T-helper 2 cell treated with Interferon-gamma antibody and Interleukin-4, amounts not matched to agents 5 μg/mL and 100 μg/mL, for 36 hours (primary cell): ENCODE measurements at regions not wholly inside any gene's neighbourhood (a gene's known extent, or its start where the extent isn't known, plus 50 kb on each side); places are given as distances from the start of the nearest gene placed in this dataset.

Experiments
- DNase-seq: peaks from one replicate; pipeline ENCODE4 v3.0.0; 2021; ENCODE audit warnings: low spot score
- H3K27ac Mint-ChIP-seq: one replicate; pipeline ENCODE4 v1.8.0; 2021; ENCODE audit warnings: mild to moderate bottlenecking, mixed read lengths
- H3K27me3 Mint-ChIP-seq: one replicate; pipeline ENCODE4 v1.8.0; 2021; ENCODE audit warnings: low read depth, mixed read lengths
- H3K36me3 Mint-ChIP-seq: one replicate; pipeline ENCODE4 v1.8.0; 2021; ENCODE audit warnings: low read depth, mixed read lengths
- H3K4me1 Mint-ChIP-seq: one replicate; pipeline ENCODE4 v1.8.0; 2021; ENCODE audit warnings: low read depth, mixed read lengths
- H3K4me3 Mint-ChIP-seq: one replicate; pipeline ENCODE4 v1.8.0; 2022; ENCODE audit warnings: mild to moderate bottlenecking, moderate library complexity, mixed read lengths
- H3K9me3 Mint-ChIP-seq: one replicate; pipeline ENCODE4 v1.8.0; 2021; ENCODE audit warnings: mixed read lengths

DNA sequence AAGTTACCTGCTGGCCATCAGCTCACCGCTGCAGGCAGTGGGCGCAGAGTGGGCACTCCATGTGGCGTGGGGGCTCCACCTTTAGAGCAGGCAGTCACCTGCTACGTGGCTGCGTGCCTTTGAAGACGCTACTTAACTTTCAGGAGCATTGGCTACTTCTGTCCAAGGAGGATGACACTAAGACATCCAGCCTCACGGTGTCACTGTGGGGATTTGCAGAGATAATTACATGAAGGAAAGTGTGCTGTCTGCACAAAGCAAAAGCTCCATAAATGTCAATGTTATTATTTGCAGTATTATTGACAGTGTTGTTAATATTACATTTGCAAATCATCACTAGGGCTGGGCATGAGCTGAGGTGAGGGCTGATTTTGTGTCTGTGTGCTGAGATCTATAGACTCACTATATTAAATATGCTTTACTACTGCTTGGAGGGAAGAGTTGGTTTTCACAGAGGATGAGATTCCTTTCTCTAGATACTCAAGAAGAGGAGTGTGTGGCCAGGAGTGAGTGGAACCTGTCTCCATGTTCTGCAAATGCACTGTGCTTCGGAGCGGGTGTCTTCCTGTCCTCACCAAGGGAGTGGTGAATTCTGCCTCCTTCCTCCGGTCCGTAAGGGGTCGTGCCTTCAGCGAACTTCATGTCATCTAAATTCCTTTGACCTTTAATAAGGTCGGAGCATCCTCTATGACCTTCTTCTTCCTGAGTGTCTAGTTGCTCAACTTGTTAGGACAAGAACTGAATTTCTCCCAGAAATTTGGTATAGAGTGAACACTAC, 165.8 kb upstream of the SYNDIG1 start:
- no peaks in the 10 kb centered on the region for H3K9me3 Mint-ChIP-seq
- no peaks in the 10 kb centered on the region for H3K36me3 Mint-ChIP-seq
- H3K27me3 Mint-ChIP-seq: peaks cover 19% of the 10 kb centered on the region
- DNase-seq: no peak
- no peak overlapping the region for H3K4me3 Mint-ChIP-seq
- H3K4me1 Mint-ChIP-seq: no peaks in the 10 kb centered on the region
- no peak overlapping the region for H3K27ac Mint-ChIP-seq

DNA sequence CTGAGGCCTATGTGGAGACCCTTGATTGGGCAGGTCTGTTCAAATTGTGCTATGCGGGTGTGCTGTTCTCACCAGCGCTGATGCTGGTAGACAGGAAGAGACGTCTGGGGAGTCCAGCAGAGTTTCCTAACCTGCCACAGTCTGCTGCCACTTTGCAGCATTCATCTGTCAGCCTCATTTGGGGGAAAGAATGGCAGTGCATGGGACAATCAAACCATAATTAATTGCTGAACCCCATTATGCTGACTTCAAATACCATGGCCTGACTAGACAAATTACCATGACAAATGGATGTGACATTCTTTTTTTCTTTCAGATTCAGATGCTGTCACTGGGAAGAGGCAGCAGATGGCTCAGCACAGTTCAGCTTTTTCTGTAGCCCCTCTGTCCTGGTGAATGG, 171.4 kb upstream of the SYNDIG1 start:
- DNase-seq: no peak
- H3K4me3 Mint-ChIP-seq: no peak overlapping the region
- H3K4me1 Mint-ChIP-seq: no peaks in the 10 kb centered on the region
- no peak overlapping the region for H3K27ac Mint-ChIP-seq
- H3K9me3 Mint-ChIP-seq: no peaks in the 10 kb centered on the region
- peaks cover 12% of the 10 kb centered on the region for H3K27me3 Mint-ChIP-seq
- no peaks in the 10 kb centered on the region for H3K36me3 Mint-ChIP-seq

DNA sequence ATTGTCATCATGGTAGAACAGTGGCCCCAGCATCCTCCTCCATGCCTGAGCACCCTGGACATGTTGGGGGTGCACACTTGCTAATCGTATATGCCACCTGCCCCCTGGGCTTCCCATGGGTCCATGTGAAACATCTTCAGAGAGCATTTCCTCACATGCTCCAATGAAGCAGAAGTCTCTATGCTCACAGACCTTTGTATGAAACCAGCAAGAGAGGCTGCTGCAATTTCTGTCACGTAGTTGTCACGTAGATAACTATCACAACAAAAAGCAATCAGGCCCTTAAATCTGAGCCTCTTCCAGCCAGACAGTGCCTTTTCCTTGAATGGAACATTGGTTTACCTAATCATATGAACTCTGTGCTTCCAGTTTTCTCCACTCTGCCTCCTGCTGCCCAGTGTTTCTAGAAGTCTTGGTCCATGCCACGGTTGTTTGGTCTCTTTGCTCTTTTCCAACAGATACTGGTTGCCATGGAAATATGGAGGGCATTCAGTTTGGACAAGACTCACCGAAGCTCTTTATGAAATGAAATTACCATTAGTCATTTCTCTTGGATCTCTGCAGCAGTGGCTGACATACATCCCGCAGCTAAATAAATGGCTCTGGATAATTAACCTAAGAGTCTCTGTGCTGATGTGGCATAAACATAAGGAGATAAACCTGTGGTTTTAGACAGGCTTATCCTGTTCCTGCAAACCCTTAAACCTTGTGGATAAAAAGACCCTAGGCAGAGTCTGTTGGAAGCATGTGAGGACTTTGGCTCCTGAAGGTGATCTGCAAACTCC, 172.8 kb upstream of the SYNDIG1 start:
- no peak for DNase-seq
- Mint-ChIP-seq H3K36me3 (no peaks in the 10 kb centered on the region), H3K27ac (no peak overlapping the region)

DNA sequence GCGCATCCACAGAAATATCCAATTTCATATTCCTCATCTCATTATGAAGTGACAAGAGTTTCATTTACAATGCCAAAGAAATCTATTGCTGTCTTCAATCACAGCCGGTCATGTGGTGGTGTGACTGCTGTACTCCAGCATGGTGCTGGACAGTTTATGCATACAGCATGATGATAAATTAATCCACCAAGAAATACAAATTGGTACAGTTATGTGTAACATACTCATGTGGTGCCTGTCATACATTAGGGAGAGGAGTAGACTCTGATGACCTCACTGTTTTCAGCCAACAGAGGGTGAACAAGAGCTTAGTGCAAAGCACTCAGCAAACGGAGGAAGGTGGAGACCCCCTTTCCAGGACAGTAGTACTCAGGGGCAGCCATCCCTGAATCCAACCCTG, 178.4 kb upstream of the SYNDIG1 start:
- Mint-ChIP-seq H3K4me1 (peaks cover 17% of the 10 kb centered on the region), H3K27me3 (no peaks in the 10 kb centered on the region), H3K36me3 (peaks cover 5% of the 10 kb centered on the region), H3K4me3 (no peak overlapping the region), H3K9me3 (peaks cover 27% of the 10 kb centered on the region), H3K27ac (no peak overlapping the region)
- DNase-seq: no peak

More for the DNA sequence above, 172.8 kb upstream of the SYNDIG1 start:
- H3K4me1 Mint-ChIP-seq: no peaks in the 10 kb centered on the region
- H3K27me3 Mint-ChIP-seq: peaks cover 8% of the 10 kb centered on the region
- H3K4me3 Mint-ChIP-seq: no peak overlapping the region
- peaks cover 5% of the 10 kb centered on the region for H3K9me3 Mint-ChIP-seq

DNA sequence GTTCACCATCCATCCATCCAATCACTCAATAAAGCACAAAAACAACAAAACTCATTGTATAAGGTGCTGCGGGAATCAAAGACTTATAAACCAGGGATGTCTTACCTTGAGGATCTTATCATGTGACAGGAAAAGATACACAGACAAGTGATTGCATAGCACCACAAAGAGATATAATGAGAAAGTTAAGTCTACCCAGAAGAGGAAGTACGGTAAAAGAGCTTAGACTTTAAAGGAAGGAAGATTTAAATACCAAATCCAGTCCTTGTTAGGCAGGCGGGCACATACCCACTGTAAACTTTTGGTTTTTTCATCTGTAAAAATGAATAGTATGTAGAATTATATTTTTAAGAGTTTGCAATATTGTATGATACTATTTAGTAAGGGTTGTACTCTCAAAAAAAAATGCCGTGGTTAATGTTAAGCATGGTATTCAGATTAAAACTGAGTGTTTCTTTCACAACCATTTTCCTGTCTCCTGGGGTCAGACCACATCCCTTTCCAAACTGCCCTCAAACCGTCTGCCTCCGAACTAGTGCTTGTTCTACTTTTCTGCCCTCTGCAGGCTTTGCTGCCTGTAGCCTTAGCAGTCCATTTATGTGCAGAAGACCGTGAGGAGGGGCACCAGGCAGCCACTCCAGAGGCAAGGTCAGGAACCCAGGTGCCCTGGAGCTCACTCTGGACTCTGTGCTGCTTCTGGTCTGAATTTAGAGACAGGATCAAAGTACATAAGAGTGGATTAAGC, 179.5 kb upstream of the SYNDIG1 start:
- DNase-seq: peak; percentile 53
- peaks cover 5% of the 10 kb centered on the region for H3K36me3 Mint-ChIP-seq
- peaks cover 27% of the 10 kb centered on the region for H3K9me3 Mint-ChIP-seq
- H3K4me1 Mint-ChIP-seq: peaks cover 17% of the 10 kb centered on the region
- peak overlapping the region; percentile 62 for H3K4me3 Mint-ChIP-seq
- H3K27me3 Mint-ChIP-seq: no peaks in the 10 kb centered on the region
- H3K27ac Mint-ChIP-seq: peak overlapping the region; percentile 86

DNA sequence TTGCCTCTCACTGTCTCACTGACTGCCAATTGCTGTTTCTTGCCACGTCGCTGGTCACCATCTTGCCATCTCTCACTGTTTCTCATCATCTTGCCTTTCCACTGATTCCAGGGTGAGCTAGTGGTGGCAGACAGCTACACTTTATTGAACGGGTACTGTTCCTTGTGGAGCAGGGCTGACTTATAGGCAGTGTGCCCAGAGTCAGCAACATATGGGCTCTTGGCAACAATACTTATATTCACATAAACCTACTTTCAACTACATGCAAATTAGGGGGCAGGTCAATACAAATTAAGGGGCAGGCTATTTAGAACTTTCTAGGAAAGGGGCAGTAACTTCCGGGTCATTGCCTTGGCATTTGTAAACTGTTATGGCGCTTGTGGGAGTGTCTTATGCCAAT, 186.2 kb upstream of the SYNDIG1 start:
- no peak overlapping the region for H3K27ac Mint-ChIP-seq
- peaks cover 2% of the 10 kb centered on the region for H3K36me3 Mint-ChIP-seq
- H3K4me1 Mint-ChIP-seq: no peaks in the 10 kb centered on the region
- peaks cover 11% of the 10 kb centered on the region for H3K9me3 Mint-ChIP-seq
- DNase-seq: no peak
- peaks cover 1% of the 10 kb centered on the region for H3K27me3 Mint-ChIP-seq
- no peak overlapping the region for H3K4me3 Mint-ChIP-seq

DNA sequence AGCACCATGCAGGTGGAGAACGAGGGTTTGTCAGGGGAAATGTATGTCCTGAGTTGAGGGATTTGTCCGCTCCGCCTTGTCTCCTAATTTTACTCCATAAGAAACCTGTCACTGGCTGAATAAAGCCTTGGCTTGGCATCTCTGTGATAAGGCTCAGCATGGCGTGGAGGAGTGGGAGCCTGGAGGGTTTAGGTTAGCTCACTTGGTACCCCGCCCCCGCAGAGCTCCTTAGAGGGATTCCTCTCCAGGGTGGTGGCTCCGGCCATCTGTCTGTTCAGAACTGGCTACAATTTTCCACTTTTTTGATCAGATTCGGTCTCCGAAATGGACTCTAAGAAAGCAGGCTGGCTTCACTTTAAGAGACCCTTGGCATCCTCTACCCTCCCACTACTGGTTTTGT, 192.2 kb upstream of the SYNDIG1 start:
- peaks cover 13% of the 10 kb centered on the region for H3K9me3 Mint-ChIP-seq
- peaks cover 7% of the 10 kb centered on the region for H3K36me3 Mint-ChIP-seq
- DNase-seq: no peak
- H3K27me3 Mint-ChIP-seq: peaks cover 7% of the 10 kb centered on the region
- H3K4me3 Mint-ChIP-seq: no peak overlapping the region
- no peak overlapping the region for H3K27ac Mint-ChIP-seq
- peaks cover 11% of the 10 kb centered on the region for H3K4me1 Mint-ChIP-seq

DNA sequence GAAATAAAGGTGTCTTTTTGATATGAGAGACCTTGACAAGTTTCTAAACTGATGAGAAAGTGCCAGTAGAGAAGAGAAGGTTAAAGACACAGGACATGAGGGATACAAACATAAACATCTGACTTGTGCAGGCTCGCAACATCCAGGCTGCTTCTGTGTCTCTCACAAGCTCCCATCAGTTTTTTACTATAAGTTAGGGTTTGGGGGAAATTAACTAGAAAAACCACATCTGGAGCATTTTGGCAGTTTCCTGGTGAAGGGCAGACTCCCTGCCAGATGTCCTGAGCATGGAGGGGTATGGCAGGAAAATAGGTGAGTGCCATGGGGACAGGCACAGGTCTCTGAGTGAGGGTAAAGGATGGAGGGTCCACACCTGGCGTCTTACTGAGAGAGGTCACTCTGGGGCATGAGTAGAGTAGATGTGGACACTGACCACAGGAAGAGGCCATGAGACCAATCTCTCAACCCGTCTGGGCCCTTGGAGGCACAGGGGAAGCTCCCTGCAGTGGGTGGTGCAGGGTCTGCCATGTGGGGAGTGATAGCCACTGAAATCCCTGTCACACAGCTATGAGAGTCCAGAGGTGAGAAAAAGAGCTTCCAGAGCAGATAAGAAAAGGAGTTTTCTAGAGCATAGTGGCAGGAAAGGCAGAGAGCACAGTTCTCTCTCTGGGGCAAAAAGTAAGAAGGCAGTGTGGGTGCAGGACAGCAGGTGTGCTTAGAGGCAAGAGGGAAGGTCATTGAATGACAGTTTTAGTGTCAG, 193.3 kb upstream of the SYNDIG1 start:
- peaks cover 7% of the 10 kb centered on the region for H3K36me3 Mint-ChIP-seq
- DNase-seq: no peak
- H3K27me3 Mint-ChIP-seq: peaks cover 7% of the 10 kb centered on the region
- H3K4me1 Mint-ChIP-seq: peaks cover 11% of the 10 kb centered on the region
- peaks cover 13% of the 10 kb centered on the region for H3K9me3 Mint-ChIP-seq
- no peak overlapping the region for H3K4me3 Mint-ChIP-seq
- no peak overlapping the region for H3K27ac Mint-ChIP-seq

DNA sequence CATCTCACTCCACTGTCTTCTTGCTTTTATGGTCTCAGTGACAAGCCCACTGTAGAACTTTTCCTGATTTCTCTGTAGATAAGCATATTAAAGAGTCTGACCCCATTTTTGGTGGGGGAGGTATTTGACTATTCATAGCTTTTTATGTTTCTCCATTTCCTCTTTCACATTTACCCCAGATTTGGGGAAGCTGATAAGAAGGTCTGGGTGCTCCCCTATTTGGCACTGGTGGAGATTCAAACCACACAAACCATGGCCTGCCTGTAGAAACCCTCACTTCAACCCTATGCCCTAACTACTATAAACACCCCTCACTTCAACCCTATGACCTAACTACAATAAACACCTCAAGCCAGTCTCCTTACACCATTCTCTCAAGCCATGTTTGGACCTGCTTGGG, 196.2 kb upstream of the SYNDIG1 start:
- Mint-ChIP-seq H3K4me1 (peaks cover 16% of the 10 kb centered on the region), H3K9me3 (peaks cover 13% of the 10 kb centered on the region), H3K4me3 (no peak overlapping the region), H3K27me3 (peaks cover 7% of the 10 kb centered on the region), H3K27ac (no peak overlapping the region), H3K36me3 (peaks cover 7% of the 10 kb centered on the region)
- DNase-seq: no peak

DNA sequence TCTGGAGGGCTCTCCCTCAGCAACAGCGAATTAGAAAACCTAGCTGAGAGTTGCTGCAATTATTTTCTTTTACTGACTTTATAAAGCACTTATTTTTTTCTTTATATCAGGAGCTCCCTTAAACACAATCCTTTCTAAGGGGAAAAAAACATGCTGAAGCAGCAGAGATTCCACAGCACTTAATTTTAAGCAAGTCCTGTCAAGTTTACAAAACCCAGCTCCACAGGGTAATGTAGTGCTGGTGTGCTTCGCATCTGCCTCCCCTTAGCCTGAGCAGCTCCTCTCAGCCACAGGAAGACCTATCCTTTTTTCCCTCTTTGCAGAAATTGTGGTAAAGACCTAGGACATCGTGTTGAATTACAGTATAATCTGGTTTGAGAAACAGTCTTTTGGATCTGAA, 208.1 kb upstream of the SYNDIG1 start:
- no peaks in the 10 kb centered on the region for H3K4me1 Mint-ChIP-seq
- no peak for DNase-seq
- no peaks in the 10 kb centered on the region for H3K9me3 Mint-ChIP-seq

DNA sequence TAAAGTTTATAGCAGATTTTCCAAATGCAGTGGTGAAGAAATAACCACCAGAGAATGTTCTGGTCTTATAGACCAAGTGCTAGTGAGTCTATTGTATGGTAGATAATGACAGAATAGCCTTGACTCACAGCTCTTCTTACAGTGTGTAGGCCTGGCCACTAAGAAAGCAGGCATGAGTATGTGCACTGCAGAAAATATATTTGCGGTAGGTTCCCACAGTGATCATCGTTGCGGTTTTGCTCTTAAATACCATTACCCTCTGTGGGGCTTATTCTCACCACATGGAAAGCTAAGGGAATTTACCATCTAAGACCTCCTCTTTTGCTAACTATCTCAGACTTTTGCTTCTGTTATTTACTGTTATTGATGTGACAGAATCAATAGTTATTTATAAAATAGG, 212.3 kb upstream of the SYNDIG1 start:
- Mint-ChIP-seq H3K4me3 (no peak overlapping the region), H3K36me3 (no peaks in the 10 kb centered on the region), H3K9me3 (no peaks in the 10 kb centered on the region), H3K27ac (no peak overlapping the region), H3K4me1 (no peaks in the 10 kb centered on the region), H3K27me3 (peaks cover 5% of the 10 kb centered on the region)
- DNase-seq: no peak

More for the DNA sequence above, 208.1 kb upstream of the SYNDIG1 start:
- Mint-ChIP-seq H3K27ac (no peak overlapping the region), H3K36me3 (no peaks in the 10 kb centered on the region), H3K4me3 (no peak overlapping the region), H3K27me3 (peaks cover 25% of the 10 kb centered on the region)

DNA sequence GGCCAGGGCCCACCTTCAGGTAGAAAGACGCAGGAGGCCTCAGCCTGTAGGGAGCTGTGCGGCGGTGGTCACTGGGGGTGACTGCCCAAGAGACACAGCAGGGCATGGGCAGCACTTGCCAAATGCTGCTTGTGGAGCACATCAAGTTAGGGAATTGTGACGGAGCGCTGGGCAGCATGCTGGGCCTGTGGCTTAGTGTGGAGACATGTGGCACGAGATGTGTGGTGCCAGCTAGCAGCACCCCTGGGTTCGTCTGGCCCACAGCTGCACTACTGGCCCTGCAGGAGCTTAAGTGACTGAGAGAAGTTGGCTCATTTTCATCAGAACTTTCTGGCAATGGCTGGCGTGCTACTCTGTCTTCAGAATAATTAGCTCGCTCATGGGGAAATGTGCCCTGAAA, 213.1 kb upstream of the SYNDIG1 start:
- H3K4me1 Mint-ChIP-seq: no peaks in the 10 kb centered on the region
- no peak for DNase-seq

DNA sequence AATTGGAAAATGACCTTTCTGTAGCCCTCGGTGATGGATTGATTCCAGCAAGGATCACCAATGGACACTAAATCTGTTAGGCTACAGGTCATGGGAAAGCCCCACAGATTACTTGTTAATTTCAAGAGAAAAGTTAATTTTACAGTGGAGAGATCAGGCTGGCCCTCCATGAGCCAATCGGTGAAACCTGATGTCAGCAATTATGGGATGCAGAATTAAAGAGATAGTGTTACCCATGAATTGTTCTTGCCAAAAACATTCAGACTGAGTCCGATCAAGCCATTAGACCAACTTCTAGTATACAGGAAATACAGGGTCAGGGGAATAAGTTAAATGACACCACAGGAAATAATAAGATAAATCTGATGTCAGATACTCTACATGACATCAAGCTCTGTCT, 214.9 kb upstream of the SYNDIG1 start:
- peaks cover 3% of the 10 kb centered on the region for H3K4me1 Mint-ChIP-seq

More for the DNA sequence above, 213.1 kb upstream of the SYNDIG1 start:
- Mint-ChIP-seq H3K4me3 (no peak overlapping the region), H3K36me3 (no peaks in the 10 kb centered on the region), H3K9me3 (no peaks in the 10 kb centered on the region), H3K27me3 (peaks cover 4% of the 10 kb centered on the region), H3K27ac (no peak overlapping the region)

More for the DNA sequence above, 214.9 kb upstream of the SYNDIG1 start:
- no peak for DNase-seq
- H3K27me3 Mint-ChIP-seq: peaks cover 8% of the 10 kb centered on the region
- H3K36me3 Mint-ChIP-seq: no peaks in the 10 kb centered on the region
- no peaks in the 10 kb centered on the region for H3K9me3 Mint-ChIP-seq
- no peak overlapping the region for H3K27ac Mint-ChIP-seq
- no peak overlapping the region for H3K4me3 Mint-ChIP-seq
